Occipital lobe (tissue), 1 donor: ENCODE measurements at regions not wholly inside any gene's neighbourhood (a gene's known extent, or its start where the extent isn't known, plus 50 kb on each side); places are given as distances from the start of the nearest gene placed in this dataset.

Experiments
- DNase-seq: peaks from one replicate; lab custom pipeline; 2025; lab: John Stamatoyannopoulos, UW

DNA sequence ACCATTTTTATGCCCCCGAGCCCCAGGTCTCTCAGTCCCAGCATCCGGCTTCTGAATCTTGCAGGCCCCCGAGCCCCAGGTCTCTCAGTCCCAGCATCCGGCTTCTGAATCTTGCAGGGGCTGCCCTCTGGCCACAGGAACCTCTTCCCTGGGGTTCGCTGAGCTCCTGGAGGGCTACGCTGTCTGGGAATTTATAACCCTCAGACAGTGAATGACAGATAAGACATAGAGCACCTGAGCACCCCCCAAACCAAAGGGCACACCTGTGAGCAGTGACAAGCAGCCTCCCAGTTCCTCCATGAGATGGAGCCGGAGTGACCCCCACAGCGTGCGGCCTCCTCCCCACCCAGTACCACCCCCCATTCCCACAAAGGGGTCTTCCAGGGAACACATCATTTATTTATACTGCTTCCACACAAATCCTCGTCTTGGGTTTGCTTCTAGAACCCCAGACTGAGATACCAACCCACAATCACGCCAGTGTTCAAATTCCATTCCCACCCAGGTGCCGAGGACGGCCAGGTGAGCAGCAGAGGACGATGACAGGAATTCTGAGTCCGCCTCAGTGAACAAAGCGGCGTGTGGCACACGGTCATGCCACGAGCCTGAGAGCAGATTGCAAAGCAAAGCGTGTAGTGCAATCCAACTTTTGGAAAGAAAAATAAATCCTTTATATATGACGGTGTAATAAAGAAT is 57.7 kb upstream of the FAM20C start:
- no peak for DNase-seq

DNA sequence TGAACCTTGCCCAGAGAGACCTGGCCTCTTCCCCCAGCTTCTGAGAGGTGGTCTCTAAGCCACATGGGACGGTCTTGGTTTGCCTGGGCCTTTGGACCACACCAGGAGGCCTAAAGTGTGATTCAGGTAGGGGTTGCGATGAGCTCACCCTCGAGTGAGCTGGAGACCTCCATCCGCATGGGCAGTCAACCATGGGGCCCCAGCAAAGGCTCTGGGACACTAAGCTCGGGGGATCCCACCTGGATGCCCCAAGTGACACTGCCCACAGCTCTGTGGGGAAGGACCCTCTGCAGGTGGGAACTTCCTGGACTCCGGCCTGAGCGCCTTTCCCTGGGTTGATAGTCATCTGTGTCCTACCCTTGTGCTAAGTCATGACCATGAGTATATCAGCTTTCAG is 57.1 kb upstream of the FAM20C start:
- no peak for DNase-seq

DNA sequence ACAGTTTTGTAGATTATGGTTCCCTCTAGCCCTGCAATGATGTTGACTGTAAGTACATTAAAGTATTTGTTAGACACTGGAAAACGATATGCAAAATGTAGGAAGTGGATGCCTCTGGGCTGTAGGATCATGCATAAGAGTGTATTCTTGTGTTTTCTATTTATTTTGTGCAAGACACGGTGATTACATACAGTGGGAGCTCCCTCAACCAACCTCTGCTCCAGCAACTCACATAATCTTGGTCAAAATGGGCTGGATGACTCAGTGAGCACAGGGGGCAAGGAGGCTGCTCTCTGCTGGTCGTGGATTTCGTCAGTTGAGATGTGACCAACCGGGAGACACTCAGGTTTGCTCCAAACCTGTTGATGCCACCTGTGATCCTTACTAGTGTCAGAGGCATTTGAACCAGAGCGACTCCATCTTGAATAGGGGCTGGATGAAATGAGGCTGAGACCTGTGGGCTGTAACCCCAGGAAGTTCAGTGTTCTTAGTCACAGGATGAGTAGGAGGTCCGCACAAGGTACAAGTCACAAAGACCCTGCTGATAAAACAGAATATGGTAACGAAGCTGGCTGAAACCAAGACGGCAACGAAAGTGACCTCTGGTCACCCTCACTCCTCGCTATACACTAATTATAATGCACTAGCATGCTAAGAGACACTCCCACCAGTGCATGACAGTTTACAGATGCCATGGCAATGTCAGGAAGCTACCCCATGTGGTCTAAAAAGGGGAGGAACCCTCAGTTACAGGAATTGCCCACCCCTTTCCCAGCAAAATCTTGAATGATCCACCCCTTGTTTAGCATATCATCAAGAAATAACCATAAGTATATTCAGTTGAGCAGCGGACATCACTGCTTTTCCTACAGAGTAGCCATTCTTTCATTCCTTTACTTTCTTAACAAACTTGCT is 56.4 kb upstream of the FAM20C start:
- DNase-seq: no peak

DNA sequence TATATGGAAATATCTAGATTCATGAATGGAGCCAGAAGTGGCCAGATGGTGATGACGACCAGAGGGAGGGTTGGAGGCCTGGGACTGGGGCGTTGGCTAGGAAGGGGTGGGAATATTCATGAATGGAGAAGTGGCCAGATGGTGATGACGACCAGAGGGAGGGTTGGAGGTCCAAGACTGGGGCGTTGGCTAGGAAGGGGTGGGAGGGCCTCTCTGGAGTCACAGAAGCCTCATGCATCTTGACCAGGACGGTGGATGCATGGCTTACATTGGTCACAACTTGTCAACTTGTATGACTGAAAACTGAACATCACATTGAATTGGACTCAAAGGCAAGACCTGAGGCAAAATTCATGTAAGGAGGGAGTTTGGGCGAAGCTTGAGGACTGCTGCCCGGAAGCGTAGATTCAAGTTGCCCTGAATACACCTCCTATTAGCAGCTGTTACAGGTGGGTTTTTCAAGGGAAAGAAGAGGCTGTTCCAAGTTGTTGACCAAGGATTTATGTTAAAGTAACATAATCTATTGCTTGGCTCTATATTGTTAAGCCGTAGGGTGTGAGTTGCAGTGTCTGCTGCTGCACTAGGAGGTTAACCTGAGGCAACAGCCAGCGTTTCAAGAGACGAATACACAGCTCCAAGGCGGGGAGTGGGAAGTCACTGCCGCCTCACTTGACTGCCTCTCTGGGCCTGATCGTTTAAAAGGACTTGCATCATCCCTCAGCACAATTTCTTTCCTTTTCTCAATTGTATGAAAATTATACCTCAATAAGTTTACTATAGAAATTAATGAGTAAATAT is 55.1 kb upstream of the FAM20C start:
- no peak for DNase-seq

DNA sequence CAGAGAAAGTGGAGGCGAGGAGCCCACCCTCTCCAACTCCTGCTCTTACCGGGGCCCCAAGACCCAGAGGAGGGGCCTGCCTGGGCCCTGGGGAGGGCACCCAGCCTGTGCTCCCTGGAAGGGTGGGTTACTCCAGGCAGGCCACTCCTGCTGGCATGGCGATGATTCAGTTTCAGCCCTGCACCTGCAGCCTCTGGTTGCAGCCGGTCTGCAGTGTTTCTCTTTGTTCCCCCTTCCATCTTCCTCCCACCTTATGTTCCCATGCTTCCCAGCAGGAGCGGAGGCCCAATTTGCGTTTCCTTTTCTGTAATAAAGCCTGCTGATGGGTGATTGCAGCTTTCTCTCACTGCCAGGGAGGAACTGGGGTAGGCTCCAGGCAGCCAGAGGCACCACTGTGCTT is 53.2 kb upstream of the FAM20C start:
- DNase-seq: no peak

DNA sequence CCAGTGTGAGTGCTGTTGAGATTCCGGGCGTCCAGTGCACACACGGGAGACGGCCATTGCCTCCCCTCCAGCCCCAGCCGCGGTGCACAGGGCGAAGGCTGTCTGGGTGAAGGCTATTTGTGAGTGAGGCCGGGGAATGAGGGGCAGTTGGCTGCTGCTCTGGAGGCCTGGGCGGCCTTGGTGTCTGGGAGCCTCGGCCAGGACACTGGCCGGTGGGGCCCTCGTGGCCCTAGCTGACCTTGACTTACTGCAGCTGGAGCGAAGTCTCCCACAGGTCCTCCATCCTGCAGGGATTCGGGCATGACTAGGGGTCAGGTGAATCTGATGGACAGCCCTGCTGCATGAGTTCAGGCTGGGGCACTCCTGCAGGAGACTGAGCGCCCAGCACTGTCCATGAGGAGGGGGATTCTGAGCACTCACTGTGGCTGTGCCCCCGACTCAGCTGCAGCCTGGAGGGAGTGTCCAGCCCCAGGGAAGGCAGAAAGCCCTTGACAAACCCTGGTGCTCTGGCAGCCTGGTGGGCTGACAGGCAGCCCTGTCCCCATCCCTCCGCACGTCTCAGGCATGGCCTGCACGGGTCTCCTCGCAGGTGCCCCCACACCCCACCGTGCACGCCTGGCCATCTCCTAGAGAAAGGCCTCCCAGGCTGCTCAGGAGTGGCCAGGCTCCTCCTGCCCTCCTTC is 52.7 kb upstream of the FAM20C start:
- no peak for DNase-seq

DNA sequence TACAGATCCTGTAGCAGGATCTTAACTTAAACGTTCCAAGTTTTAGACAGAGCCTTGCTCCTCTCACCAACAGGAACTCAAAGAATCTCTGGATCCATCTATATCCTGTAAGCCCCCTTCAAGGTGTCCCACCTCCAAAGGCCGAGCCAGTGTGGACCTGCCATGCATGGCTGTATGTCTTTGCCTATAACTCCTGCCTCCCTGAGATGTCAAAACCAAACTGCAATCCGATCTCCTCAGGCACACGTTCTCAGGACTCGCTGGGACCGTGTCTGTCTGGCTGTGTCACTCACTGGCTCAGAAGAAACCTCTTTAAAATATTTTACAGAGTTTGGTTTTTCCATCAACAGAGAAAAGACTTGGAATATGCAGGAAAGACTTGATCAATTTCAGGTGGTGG is 51.4 kb upstream of the FAM20C start:
- no peak for DNase-seq

DNA sequence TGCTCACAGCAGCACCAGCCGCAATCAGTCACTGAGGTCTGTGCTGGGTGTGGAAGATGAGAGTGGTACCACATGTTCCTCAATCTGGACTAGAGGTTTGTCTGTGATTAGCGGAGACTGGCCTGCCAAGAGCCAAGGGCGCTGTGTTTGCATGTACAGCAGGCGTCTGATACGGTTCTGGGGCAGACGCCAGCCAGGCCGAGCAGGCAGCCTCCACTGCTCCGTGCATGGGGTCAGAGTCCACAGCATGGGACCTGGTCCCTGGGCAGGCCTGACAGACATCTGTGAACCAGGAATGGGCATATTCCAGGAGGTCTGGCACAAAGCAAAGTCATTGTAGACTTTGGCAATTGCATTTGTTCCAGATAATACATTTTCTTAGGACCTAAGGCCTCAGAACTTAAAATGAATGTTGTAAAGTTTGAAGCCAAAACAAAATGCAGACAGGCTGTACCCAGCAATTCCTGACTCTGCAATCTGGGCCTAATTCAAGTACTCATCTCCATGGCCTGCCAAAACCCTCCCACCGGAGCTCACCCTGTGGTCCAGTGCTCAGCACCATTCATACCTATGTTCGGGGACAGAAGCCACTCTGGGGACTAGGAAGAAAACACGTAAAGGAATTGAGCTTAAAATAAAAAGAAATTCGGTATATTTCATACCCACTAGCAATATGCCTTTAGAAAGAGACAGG is 50.0 kb upstream of the FAM20C start:
- DNase-seq: no peak
